HFFc6 (cell line): ENCODE measurements at regions not wholly inside any gene's neighbourhood (a gene's known extent, or its start where the extent isn't known, plus 50 kb on each side); places are given as distances from the start of the nearest gene placed in this dataset.

Experiments used
- DNase-seq: peaks from one replicate; pipeline ENCODE4 v3.0.0-alpha.2; 2018
- H3K27ac Mint-ChIP-seq: 2 replicates; pipeline ENCODE4 v1.8.0; 2020; ENCODE audit warnings: mild to moderate bottlenecking, mixed read lengths
- H3K27me3 Mint-ChIP-seq: 2 replicates; pipeline ENCODE4 v1.8.0; 2021; ENCODE audit warnings: mild to moderate bottlenecking, moderate library complexity, mixed read lengths; ENCODE audit not compliant: insufficient read depth
- H3K36me3 Mint-ChIP-seq: 2 replicates; pipeline ENCODE4 v1.8.0; 2021; ENCODE audit warnings: low read depth, mixed read lengths
- H3K4me1 Mint-ChIP-seq: 2 replicates; pipeline ENCODE4 v1.8.0; 2020; ENCODE audit warnings: low read depth, mixed read lengths
- H3K4me3 Mint-ChIP-seq: 2 replicates; pipeline ENCODE4 v1.8.0; 2020; ENCODE audit warnings: mild to moderate bottlenecking, moderate library complexity, mixed read lengths
- H3K9me3 Mint-ChIP-seq: 2 replicates; pipeline ENCODE4 v1.8.0; 2020; ENCODE audit warnings: mild to moderate bottlenecking, mixed read lengths
- TF ChIP-seq, protein P1 (sequence below): fragments of 200-600 bp; sonication (generic); IDR thresholded peaks from 2 replicates; pipeline ENCODE4 v1.5.0; 2021; ENCODE audit warnings: antibody characterized with exemption, mild to moderate bottlenecking

GRCh38 chr3:79994397-79994796 lies 226.6 kb upstream of the ROBO1 start:
- H3K9me3 Mint-ChIP-seq, result peaks cover 20% of the 10 kb centered on the region
- no peak for DNase-seq
- no peak overlapping the region for H3K4me3 Mint-ChIP-seq
- H3K36me3 Mint-ChIP-seq, result no peaks in the 10 kb centered on the region
- H3K27ac Mint-ChIP-seq, result no peak overlapping the region
- no peaks in the 10 kb centered on the region for H3K27me3 Mint-ChIP-seq
- TF ChIP-seq, protein P1, sequence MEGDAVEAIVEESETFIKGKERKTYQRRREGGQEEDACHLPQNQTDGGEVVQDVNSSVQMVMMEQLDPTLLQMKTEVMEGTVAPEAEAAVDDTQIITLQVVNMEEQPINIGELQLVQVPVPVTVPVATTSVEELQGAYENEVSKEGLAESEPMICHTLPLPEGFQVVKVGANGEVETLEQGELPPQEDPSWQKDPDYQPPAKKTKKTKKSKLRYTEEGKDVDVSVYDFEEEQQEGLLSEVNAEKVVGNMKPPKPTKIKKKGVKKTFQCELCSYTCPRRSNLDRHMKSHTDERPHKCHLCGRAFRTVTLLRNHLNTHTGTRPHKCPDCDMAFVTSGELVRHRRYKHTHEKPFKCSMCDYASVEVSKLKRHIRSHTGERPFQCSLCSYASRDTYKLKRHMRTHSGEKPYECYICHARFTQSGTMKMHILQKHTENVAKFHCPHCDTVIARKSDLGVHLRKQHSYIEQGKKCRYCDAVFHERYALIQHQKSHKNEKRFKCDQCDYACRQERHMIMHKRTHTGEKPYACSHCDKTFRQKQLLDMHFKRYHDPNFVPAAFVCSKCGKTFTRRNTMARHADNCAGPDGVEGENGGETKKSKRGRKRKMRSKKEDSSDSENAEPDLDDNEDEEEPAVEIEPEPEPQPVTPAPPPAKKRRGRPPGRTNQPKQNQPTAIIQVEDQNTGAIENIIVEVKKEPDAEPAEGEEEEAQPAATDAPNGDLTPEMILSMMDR, result no peak
- H3K4me1 Mint-ChIP-seq, result no peaks in the 10 kb centered on the region

DNA sequence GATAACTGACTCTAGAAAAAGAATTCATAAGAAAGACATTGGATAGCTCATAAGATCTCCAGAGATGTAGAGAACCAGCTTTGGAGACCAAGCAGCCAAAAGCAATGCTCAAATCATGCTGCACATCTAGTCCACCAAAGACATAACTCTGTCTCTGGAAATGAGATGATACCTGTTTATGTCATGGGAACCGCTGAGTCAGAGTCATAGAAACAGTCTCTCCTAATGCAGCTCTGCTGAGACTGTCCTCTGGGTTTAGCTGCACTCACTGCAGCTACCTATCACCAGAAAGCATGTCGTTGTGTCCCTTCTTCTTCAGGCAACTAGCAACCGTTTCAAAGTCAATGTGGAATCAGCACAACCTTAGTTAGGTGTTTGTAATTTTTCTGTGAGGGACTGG lies 218.5 kb upstream of the ROBO1 start:
- Mint-ChIP-seq H3K4me3 (no peak overlapping the region), H3K4me1 (no peaks in the 10 kb centered on the region)

DNA sequence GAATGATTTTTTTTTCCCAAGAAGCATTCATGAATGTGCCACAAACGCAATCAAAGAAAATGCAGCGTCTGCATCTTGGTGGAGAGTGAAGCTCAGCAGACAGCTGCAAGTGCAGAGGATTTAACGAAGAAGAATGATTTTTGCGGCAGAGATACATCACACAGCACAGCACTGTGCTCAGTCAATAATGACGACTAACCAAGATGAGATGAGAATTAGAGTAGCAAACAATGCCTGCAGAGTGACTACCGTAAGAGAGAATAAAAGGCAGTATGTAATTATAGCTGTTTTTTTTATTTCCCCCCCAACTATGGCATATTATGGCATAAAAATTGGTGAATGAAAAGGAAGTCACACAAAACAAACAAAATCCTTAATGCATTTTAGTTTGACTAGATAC lies 218.0 kb upstream of the ROBO1 start:
- Mint-ChIP-seq H3K36me3 (no peaks in the 10 kb centered on the region; the same call in 1 of the 2 replicates), H3K9me3 (peaks cover 17% of the 10 kb centered on the region), H3K27me3 (no peaks in the 10 kb centered on the region), H3K4me1 (no peaks in the 10 kb centered on the region), H3K27ac (no peak overlapping the region), H3K4me3 (no peak overlapping the region)
- no peak for DNase-seq
- TF ChIP-seq, protein P1, result no peak

More for the DNA sequence above, 218.5 kb upstream of the ROBO1 start:
- Mint-ChIP-seq H3K27ac (no peak overlapping the region), H3K9me3 (peaks cover 19% of the 10 kb centered on the region), H3K36me3 (no peaks in the 10 kb centered on the region; the same call in 1 of the 2 replicates), H3K27me3 (no peaks in the 10 kb centered on the region)
- TF ChIP-seq, protein P1, result no peak
- no peak for DNase-seq

DNA sequence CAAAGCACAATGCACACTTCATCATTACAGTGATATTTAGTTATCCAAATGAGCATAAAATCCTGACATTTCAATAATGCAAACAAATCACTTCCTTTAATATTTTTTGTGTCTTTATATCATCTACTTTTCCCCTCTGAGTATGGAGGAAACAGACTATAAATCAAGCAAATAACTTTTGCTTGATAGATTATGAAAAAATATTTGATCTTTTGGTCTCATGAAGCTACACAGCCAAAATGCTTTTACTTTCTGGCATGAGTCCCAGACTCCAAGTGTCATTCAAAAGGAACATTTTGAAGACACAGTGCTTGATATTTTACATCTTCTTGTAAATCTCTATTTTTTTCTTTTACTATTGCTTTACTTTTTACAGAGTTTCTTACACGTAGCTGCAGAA lies 215.3 kb upstream of the ROBO1 start:
- Mint-ChIP-seq H3K9me3 (peaks cover 17% of the 10 kb centered on the region), H3K4me1 (no peaks in the 10 kb centered on the region), H3K36me3 (no peaks in the 10 kb centered on the region), H3K27me3 (no peaks in the 10 kb centered on the region), H3K27ac (no peak overlapping the region), H3K4me3 (no peak overlapping the region)
- TF ChIP-seq, protein P1, result no peak
- no peak for DNase-seq

DNA sequence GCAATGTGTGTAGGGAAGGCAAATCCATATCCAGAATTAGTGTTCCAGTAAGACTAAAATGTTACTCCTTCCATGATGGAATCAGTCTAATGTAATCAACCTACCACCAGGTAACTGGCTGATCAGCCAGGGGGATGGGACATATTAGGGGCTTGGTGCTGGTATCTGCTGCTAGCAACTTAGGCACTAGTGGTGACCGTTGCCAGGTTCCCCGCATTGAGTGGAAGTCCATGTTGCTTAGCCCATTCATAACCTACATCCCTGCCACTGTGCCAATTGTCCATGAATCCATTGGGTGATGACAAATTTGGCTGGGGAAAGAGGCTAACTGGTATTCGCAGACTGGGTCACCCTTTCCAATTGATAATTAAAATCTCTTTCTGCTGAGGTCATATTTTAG lies 212.2 kb upstream of the ROBO1 start:
- no peak overlapping the region for H3K27ac Mint-ChIP-seq
- H3K36me3 Mint-ChIP-seq, result no peaks in the 10 kb centered on the region
- H3K9me3 Mint-ChIP-seq, result peaks cover 36% of the 10 kb centered on the region
- H3K4me1 Mint-ChIP-seq, result no peaks in the 10 kb centered on the region
- H3K4me3 Mint-ChIP-seq, result no peak overlapping the region
- DNase-seq, result no peak
- TF ChIP-seq, protein P1, result no peak
- H3K27me3 Mint-ChIP-seq, result no peaks in the 10 kb centered on the region; the same call in 1 of the 2 replicates

GRCh38 chr3:79976466-79976865 lies 208.7 kb upstream of the ROBO1 start:
- H3K27me3 Mint-ChIP-seq, result no peaks in the 10 kb centered on the region; the same call in 1 of the 2 replicates
- no peaks in the 10 kb centered on the region for H3K36me3 Mint-ChIP-seq
- TF ChIP-seq, protein P1, result no peak
- H3K4me1 Mint-ChIP-seq, result no peaks in the 10 kb centered on the region
- no peak overlapping the region for H3K4me3 Mint-ChIP-seq
- DNase-seq, result no peak
- peaks cover 35% of the 10 kb centered on the region for H3K9me3 Mint-ChIP-seq
- H3K27ac Mint-ChIP-seq, result no peak overlapping the region
